ENCODE measurements at regions not wholly inside any gene's neighbourhood (a gene's known extent, or its start where the extent isn't known, plus 50 kb on each side); places are given as distances from the start of the nearest gene placed in this dataset.
"Not testable (repeated sequence)": the region's sequence is repeated elsewhere in the genome, so short reads cannot be mapped to it uniquely, and the experiment has no call there.

GRCh38 chr5:168140241-168140640 is 151.2 kb upstream of the WWC1 start:
- no peak overlapping the region for H3K4me3 ChIP-seq (ENCODE audit: low read depth, low read length)

- no peak overlapping the region for H3K4me3 ChIP-seq (ENCODE audit: low read depth, low read length)
Measured at GRCh38 chr5:168142402-168142801, 149.0 kb upstream of the WWC1 start.

- H3K4me3 ChIP-seq (ENCODE audit: low read depth, low read length): not testable (repeated sequence)
Measured at GRCh38 chr5:168143521-168143920, 147.9 kb upstream of the WWC1 start.

- H3K4me3 ChIP-seq (ENCODE audit: low read depth, low read length): no peak overlapping the region
Measured at GRCh38 chr5:168147106-168147505, 144.3 kb upstream of the WWC1 start.

GRCh38 chr5:168147568-168148360 is 143.7 kb upstream of the WWC1 start:
- H3K4me3 ChIP-seq (ENCODE audit: low read depth, low read length): no peak overlapping the region

- no peak overlapping the region for H3K4me3 ChIP-seq (ENCODE audit: low read depth, low read length)
Measured at GRCh38 chr5:168151041-168151440, 140.4 kb upstream of the WWC1 start.

GRCh38 chr5:168152660-168153059 is 138.8 kb upstream of the WWC1 start:
- no peak overlapping the region for H3K4me3 ChIP-seq (ENCODE audit: low read depth, low read length)

GRCh38 chr5:168153263-168153875 is 138.1 kb upstream of the WWC1 start:
- no peak overlapping the region for H3K4me3 ChIP-seq (ENCODE audit: low read depth, low read length)

- no peak overlapping the region for H3K4me3 ChIP-seq (ENCODE audit: low read depth, low read length)
Measured at GRCh38 chr5:168153876-168154270, 137.6 kb upstream of the WWC1 start.

GRCh38 chr5:168155585-168155984 is 135.9 kb upstream of the WWC1 start:
- H3K4me3 ChIP-seq (ENCODE audit: low read depth, low read length): no peak overlapping the region

- no peak overlapping the region for H3K4me3 ChIP-seq (ENCODE audit: low read depth, low read length)
Measured at GRCh38 chr5:168156170-168156569, 135.3 kb upstream of the WWC1 start.

GRCh38 chr5:168157141-168157540 is 134.3 kb upstream of the WWC1 start:
- no peak overlapping the region for H3K4me3 ChIP-seq (ENCODE audit: low read depth, low read length)

- no peak overlapping the region for H3K4me3 ChIP-seq (ENCODE audit: low read depth, low read length)
Measured at GRCh38 chr5:168159425-168159824, 132.0 kb upstream of the WWC1 start.

GRCh38 chr5:168162464-168162863 is 129.0 kb upstream of the WWC1 start:
- no peak overlapping the region for H3K4me3 ChIP-seq (ENCODE audit: low read depth, low read length)

- no peak overlapping the region for H3K4me3 ChIP-seq (ENCODE audit: low read depth, low read length)
Measured at GRCh38 chr5:168163966-168164365, 127.5 kb upstream of the WWC1 start.

- no peak overlapping the region for H3K4me3 ChIP-seq (ENCODE audit: low read depth, low read length)
Measured at GRCh38 chr5:168165221-168165914, 126.1 kb upstream of the WWC1 start.

GRCh38 chr5:168165977-168166376 is 125.5 kb upstream of the WWC1 start:
- no peak overlapping the region for H3K4me3 ChIP-seq (ENCODE audit: low read depth, low read length)

- H3K4me3 ChIP-seq (ENCODE audit: low read depth, low read length): no peak overlapping the region
Measured at GRCh38 chr5:168167338-168167737, 124.1 kb upstream of the WWC1 start.

- no peak overlapping the region for H3K4me3 ChIP-seq (ENCODE audit: low read depth, low read length)
Measured at GRCh38 chr5:168168978-168169698, 122.3 kb upstream of the WWC1 start.

- no peak overlapping the region for H3K4me3 ChIP-seq (ENCODE audit: low read depth, low read length)
Measured at GRCh38 chr5:168169791-168170190, 121.7 kb upstream of the WWC1 start.

Measured in iPS-11a (cell line).